WTC11 (cell line): ENCODE measurements at regions not wholly inside any gene's neighbourhood (a gene's known extent, or its start where the extent isn't known, plus 50 kb on each side); places are given as distances from the start of the nearest gene placed in this dataset.

ENCODE experiments used
- ATAC-seq: fragments of 200-7000 bp; cut with Tn5 transposase; 2 replicates; pipeline ENCODE4 v1.10.0; 2021; ENCODE audit warnings: mild to moderate bottlenecking, moderate library complexity
- CTCF ChIA-PET: fragments of 300-600 bp; sonication (Branson Sonifier 250); formaldehyde crosslinking; loops from one replicate; lab custom pipeline; 2021; ENCODE audit warnings: antibody characterized with exemption; lab: Charles Lee
- POLR2A ChIA-PET: fragments of 350-600 bp; sonication (Branson Sonifier 250); formaldehyde crosslinking; loops from one replicate; lab custom pipeline; 2021; ENCODE audit warnings: antibody characterized with exemption; lab: Charles Lee
- DNase-seq: peaks from one replicate; pipeline ENCODE4 v3.0.0; 2021; ENCODE audit warnings: low spot score
- H3K27ac Mint-ChIP-seq: 2 replicates; pipeline ENCODE4 v1.8.0; 2021; ENCODE audit warnings: mixed read lengths
- H3K27me3 Mint-ChIP-seq: 2 replicates; pipeline ENCODE4 v1.8.0; 2021; ENCODE audit warnings: low read depth, mild to moderate bottlenecking, moderate library complexity, mixed read lengths
- H3K36me3 Mint-ChIP-seq: 2 replicates; pipeline ENCODE4 v1.8.0; 2021; ENCODE audit warnings: mixed read lengths
- H3K4me1 Mint-ChIP-seq: 2 replicates; pipeline ENCODE4 v1.8.0; 2022; ENCODE audit warnings: mixed read lengths
- H3K4me3 Mint-ChIP-seq: 2 replicates; pipeline ENCODE4 v1.8.0; 2021; ENCODE audit warnings: mild to moderate bottlenecking, moderate library complexity, mixed read lengths
- H3K9me3 Mint-ChIP-seq: 2 replicates; pipeline ENCODE4 v1.8.0; 2021; ENCODE audit warnings: mixed read lengths
- CBFB ChIP-seq: sonication (generic); formaldehyde crosslinking; IDR thresholded peaks from 2 replicates; pipeline ENCODE4 v1.8.1; 2022; ENCODE audit warnings: mild to moderate bottlenecking, low read depth, missing genetic modification reagents
- CDX4 ChIP-seq: fragments of 250-450 bp; sonication (Bioruptor Pico); IDR thresholded peaks from 2 replicates; pipeline ENCODE4 v1.9.0; 2021; ENCODE audit warnings: moderate library complexity, mild to moderate bottlenecking, inconsistent platforms, borderline replicate concordance
- ELF4 ChIP-seq: sonication (generic); formaldehyde crosslinking; IDR thresholded peaks from 2 replicates; pipeline ENCODE4 v1.8.1; 2022; ENCODE audit warnings: low read depth, mild to moderate bottlenecking, moderate library complexity, missing genetic modification reagents
- FOXP1 ChIP-seq: sonication (generic); formaldehyde crosslinking; IDR thresholded peaks from 2 replicates; pipeline ENCODE4 v1.8.0; 2022; ENCODE audit warnings: missing genetic modification reagents, mild to moderate bottlenecking, moderate library complexity, borderline replicate concordance
- GRHL2 ChIP-seq: fragments of 250-450 bp; sonication (Bioruptor Pico); IDR thresholded peaks from 2 replicates; pipeline ENCODE4 v1.8.0; 2022; ENCODE audit warnings: mild to moderate bottlenecking, moderate library complexity; ENCODE audit not compliant: insufficient replicate concordance, severe bottlenecking
- JAZF1 ChIP-seq: fragments of 250-450 bp; sonication (Bioruptor Pico); IDR thresholded peaks from 2 replicates; pipeline ENCODE4 v1.9.0; 2021; ENCODE audit warnings: moderate library complexity, mild to moderate bottlenecking, inconsistent platforms
- MXD4 ChIP-seq: fragments of 250-450 bp; sonication (Bioruptor Pico); IDR thresholded peaks from 2 replicates; pipeline ENCODE4 v1.8.0; 2021; ENCODE audit warnings: mild to moderate bottlenecking, moderate library complexity, borderline replicate concordance
- NFE2L1 ChIP-seq: sonication (generic); formaldehyde crosslinking; IDR thresholded peaks from 2 replicates; pipeline ENCODE4 v1.8.1; 2023; ENCODE audit warnings: missing genetic modification reagents
- NFYB ChIP-seq: sonication (generic); formaldehyde crosslinking; conservative IDR thresholded peaks from 2 replicates; pipeline ENCODE4 v1.8.0; 2022; ENCODE audit warnings: low read depth, missing genetic modification reagents
- PREB ChIP-seq: sonication (generic); formaldehyde crosslinking; IDR thresholded peaks from 2 replicates; pipeline ENCODE4 v1.8.1; 2022; ENCODE audit warnings: mild to moderate bottlenecking, missing genetic modification reagents, moderate library complexity, borderline replicate concordance
- PRRX2 ChIP-seq: fragments of 250-450 bp; sonication (Bioruptor Pico); IDR thresholded peaks from 2 replicates; pipeline ENCODE4 v1.8.0; 2021; ENCODE audit warnings: mild to moderate bottlenecking
- RORB ChIP-seq: fragments of 250-450 bp; sonication (Bioruptor Pico); IDR thresholded peaks from 2 replicates; pipeline ENCODE4 v1.9.0; 2021; ENCODE audit warnings: mild to moderate bottlenecking
- SP1 ChIP-seq: sonication (generic); formaldehyde crosslinking; conservative IDR thresholded peaks from 2 replicates; pipeline ENCODE4 v1.8.1; 2022; ENCODE audit warnings: missing genetic modification reagents
- TEAD4 ChIP-seq: sonication (generic); formaldehyde crosslinking; IDR thresholded peaks from 2 replicates; pipeline ENCODE4 v1.8.0; 2022; ENCODE audit warnings: mild to moderate bottlenecking, missing genetic modification reagents
- ZMAT4 ChIP-seq: fragments of 250-450 bp; sonication (Bioruptor Pico); IDR thresholded peaks from 2 replicates; pipeline ENCODE4 v1.9.0; 2021; ENCODE audit warnings: mild to moderate bottlenecking
- ZNF219 ChIP-seq: sonication (generic); formaldehyde crosslinking; IDR thresholded peaks from 2 replicates; pipeline ENCODE4 v1.8.0; 2023; ENCODE audit warnings: missing genetic modification reagents, mild to moderate bottlenecking, borderline replicate concordance
- ZNF232 ChIP-seq: sonication (generic); formaldehyde crosslinking; IDR thresholded peaks from 2 replicates; pipeline ENCODE4 v1.8.0; 2022; ENCODE audit warnings: mild to moderate bottlenecking, missing genetic modification reagents
- ZNF416 ChIP-seq: fragments of 250-450 bp; sonication (Bioruptor Pico); IDR thresholded peaks from 2 replicates; pipeline ENCODE4 v1.9.0; 2021; ENCODE audit warnings: mild to moderate bottlenecking, inconsistent platforms
- TF ChIP-seq, protein P1 (sequence below): fragments of 200-600 bp; IDR thresholded peaks from 2 replicates; pipeline ENCODE4 v1.8.0; 2022; ENCODE audit warnings: antibody characterized with exemption
- TF ChIP-seq, protein P2 (sequence below): sonication (generic); formaldehyde crosslinking; IDR thresholded peaks from 2 replicates; pipeline ENCODE4 v1.8.1; 2023; ENCODE audit warnings: mild to moderate bottlenecking, missing genetic modification reagents, moderate library complexity
- TF ChIP-seq, protein P3 (sequence below): sonication (generic); formaldehyde crosslinking; IDR thresholded peaks from 2 replicates; pipeline ENCODE4 v1.8.1; 2022; ENCODE audit warnings: mild to moderate bottlenecking, moderate library complexity, missing genetic modification reagents
- TF ChIP-seq, protein P4 (sequence below): sonication (generic); formaldehyde crosslinking; IDR thresholded peaks from 2 replicates; pipeline ENCODE4 v1.8.1; 2023; ENCODE audit warnings: mild to moderate bottlenecking, missing genetic modification reagents, moderate library complexity

GRCh38 chr18:78893281-78894032 lies 86.2 kb upstream of the SALL3 start:
- POLR2A ChIA-PET: no interaction called here
- ATAC-seq: no peak
- Mint-ChIP-seq H3K4me3 (no peak overlapping the region), H3K36me3 (peaks cover 34% of the 10 kb centered on the region), H3K9me3 (peaks cover 58% of the 10 kb centered on the region), H3K27ac (no peak overlapping the region), H3K4me1 (peaks cover 11% of the 10 kb centered on the region), H3K27me3 (peaks cover 3% of the 10 kb centered on the region)
- CTCF ChIA-PET: interaction anchor here (1.0 kb wide), 1 partner anchor 18 kb away, joined by 5 read pairs; no protein-coding TSS in a partner anchor
- TF ChIP-seq RORB (CRISPR knock-in tag) (no peak), JAZF1 (CRISPR knock-in tag) (no peak), PRRX2 (CRISPR knock-in tag) (no peak), ZMAT4 (CRISPR knock-in tag) (no peak), NFE2L1 (CRISPR knock-in tag) (no peak), ZNF232 (CRISPR knock-in tag) (no peak), SP1 (CRISPR knock-in tag) (no peak), ZNF416 (CRISPR knock-in tag) (no peak)
- TF ChIP-seq, protein P1, sequence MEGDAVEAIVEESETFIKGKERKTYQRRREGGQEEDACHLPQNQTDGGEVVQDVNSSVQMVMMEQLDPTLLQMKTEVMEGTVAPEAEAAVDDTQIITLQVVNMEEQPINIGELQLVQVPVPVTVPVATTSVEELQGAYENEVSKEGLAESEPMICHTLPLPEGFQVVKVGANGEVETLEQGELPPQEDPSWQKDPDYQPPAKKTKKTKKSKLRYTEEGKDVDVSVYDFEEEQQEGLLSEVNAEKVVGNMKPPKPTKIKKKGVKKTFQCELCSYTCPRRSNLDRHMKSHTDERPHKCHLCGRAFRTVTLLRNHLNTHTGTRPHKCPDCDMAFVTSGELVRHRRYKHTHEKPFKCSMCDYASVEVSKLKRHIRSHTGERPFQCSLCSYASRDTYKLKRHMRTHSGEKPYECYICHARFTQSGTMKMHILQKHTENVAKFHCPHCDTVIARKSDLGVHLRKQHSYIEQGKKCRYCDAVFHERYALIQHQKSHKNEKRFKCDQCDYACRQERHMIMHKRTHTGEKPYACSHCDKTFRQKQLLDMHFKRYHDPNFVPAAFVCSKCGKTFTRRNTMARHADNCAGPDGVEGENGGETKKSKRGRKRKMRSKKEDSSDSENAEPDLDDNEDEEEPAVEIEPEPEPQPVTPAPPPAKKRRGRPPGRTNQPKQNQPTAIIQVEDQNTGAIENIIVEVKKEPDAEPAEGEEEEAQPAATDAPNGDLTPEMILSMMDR: no peak
- DNase-seq: no peak

DNA sequence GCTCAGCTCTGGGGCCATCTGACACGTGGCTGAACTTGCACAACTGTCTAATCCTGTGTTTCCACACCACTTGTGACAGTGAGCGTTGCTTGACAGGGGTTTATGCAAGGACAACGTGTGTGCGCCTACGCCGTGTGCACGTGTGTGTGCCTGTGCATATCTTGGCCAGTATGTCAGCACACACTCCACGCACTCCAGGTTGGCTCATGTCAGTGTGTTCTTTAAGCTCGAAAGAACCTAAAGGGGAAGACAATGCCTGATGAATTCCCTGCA lies 85.6 kb upstream of the SALL3 start:
- no peak overlapping the region for H3K4me3 Mint-ChIP-seq
- DNase-seq (no peak), ATAC-seq (no peak)
- no peak overlapping the region for H3K27ac Mint-ChIP-seq
- peaks cover 58% of the 10 kb centered on the region for H3K9me3 Mint-ChIP-seq
- H3K4me1 Mint-ChIP-seq: peaks cover 11% of the 10 kb centered on the region
- peaks cover 32% of the 10 kb centered on the region for H3K36me3 Mint-ChIP-seq
- ChIA-PET POLR2A (no interaction called here), CTCF (interaction anchor here (1.0 kb wide), 1 partner anchor 19 kb away, joined by 5 read pairs; no protein-coding TSS in a partner anchor)
- TF ChIP-seq, protein P2, sequence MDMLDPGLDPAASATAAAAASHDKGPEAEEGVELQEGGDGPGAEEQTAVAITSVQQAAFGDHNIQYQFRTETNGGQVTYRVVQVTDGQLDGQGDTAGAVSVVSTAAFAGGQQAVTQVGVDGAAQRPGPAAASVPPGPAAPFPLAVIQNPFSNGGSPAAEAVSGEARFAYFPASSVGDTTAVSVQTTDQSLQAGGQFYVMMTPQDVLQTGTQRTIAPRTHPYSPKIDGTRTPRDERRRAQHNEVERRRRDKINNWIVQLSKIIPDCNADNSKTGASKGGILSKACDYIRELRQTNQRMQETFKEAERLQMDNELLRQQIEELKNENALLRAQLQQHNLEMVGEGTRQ (CRISPR knock-in tag): no peak
- TF ChIP-seq, protein P3, sequence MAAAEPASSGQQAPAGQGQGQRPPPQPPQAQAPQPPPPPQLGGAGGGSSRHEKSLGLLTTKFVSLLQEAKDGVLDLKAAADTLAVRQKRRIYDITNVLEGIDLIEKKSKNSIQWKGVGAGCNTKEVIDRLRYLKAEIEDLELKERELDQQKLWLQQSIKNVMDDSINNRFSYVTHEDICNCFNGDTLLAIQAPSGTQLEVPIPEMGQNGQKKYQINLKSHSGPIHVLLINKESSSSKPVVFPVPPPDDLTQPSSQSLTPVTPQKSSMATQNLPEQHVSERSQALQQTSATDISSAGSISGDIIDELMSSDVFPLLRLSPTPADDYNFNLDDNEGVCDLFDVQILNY (CRISPR knock-in tag): no peak
- TF ChIP-seq FOXP1 (CRISPR knock-in tag): no peak
- peaks cover 3% of the 10 kb centered on the region for H3K27me3 Mint-ChIP-seq

DNA sequence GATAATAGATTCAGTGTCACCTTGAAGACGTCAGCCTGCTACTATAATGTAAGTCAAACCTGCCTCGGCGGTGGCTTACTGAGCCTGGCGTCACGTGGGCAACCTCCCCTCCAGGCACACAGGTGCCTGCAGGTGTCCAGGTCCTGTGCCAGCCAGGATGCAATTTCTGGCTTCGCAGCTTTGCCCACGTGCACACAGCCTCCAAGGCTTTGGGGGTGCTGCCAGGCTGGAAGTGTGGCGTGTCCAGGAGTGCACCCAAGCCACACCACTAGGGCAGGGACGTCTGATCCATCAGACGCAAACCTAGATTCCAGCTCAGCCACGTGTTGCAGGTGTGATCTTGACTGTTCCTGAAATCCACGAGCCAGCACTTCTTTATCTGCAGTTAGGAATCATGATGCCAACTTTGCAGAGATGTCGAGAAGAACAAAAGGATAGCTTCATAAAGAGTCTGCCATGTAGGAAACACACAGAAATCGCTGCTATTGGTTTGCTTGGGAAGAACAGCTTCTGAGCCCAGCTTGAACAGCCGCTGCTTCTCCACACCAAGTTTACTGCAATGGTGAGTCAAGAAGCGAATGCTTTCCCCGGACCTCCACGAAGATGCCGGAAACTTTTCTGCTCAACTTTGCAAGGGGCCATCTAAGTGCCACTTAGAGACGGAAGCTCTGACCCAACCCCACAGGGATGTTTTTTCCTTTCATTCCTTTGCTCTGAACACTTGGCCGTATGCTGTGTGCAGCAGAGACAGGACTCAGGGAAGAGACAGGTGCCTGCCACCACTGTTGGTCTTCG lies 84.2 kb upstream of the SALL3 start:
- Mint-ChIP-seq H3K9me3 (peaks cover 59% of the 10 kb centered on the region), H3K27ac (no peak overlapping the region), H3K4me1 (peaks cover 11% of the 10 kb centered on the region), H3K27me3 (peaks cover 3% of the 10 kb centered on the region), H3K36me3 (peaks cover 24% of the 10 kb centered on the region), H3K4me3 (no peak overlapping the region)
- ChIA-PET CTCF (interaction anchor here (0.6 kb wide), 1 partner anchor 20 kb away, joined by 5 read pairs; no protein-coding TSS in a partner anchor), POLR2A (no interaction called here)
- ATAC-seq: no peak
- TF ChIP-seq NFYB (CRISPR knock-in tag) (no peak), ZNF219 (no peak), MXD4 (CRISPR knock-in tag) (no peak), PRRX2 (CRISPR knock-in tag) (no peak), TEAD4 (CRISPR knock-in tag) (no peak), CDX4 (no peak), GRHL2 (CRISPR knock-in tag) (no peak), PREB (CRISPR knock-in tag) (no peak), ELF4 (no peak), CBFB (CRISPR knock-in tag) (no peak), JAZF1 (CRISPR knock-in tag) (no peak)
- TF ChIP-seq, protein P4, sequence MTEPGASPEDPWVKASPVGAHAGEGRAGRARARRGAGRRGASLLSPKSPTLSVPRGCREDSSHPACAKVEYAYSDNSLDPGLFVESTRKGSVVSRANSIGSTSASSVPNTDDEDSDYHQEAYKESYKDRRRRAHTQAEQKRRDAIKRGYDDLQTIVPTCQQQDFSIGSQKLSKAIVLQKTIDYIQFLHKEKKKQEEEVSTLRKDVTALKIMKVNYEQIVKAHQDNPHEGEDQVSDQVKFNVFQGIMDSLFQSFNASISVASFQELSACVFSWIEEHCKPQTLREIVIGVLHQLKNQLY (CRISPR knock-in tag): no peak
- no peak for DNase-seq
